DOHH2 (cell line): ENCODE measurements at regions not wholly inside any gene's neighbourhood (a gene's known extent, or its start where the extent isn't known, plus 50 kb on each side); places are given as distances from the start of the nearest gene placed in this dataset.
"Not testable (repeated sequence)": the region's sequence is repeated elsewhere in the genome, so short reads cannot be mapped to it uniquely, and the experiment has no call there.

Experiments used
- CTCF ChIP-seq: fragments of 200-600 bp; sonication (generic); IDR thresholded peaks from one replicate; pipeline ENCODE4 v1.5.1; 2014; ENCODE audit warnings: antibody characterized with exemption, mild to moderate bottlenecking, low read depth, low read length; ENCODE audit not compliant: poor library complexity, severe bottlenecking
- EZH2phosphoT487 ChIP-seq: fragments of 200-600 bp; sonication (generic); IDR thresholded peaks from 2 replicates; pipeline ENCODE4 v1.6.1; 2017; ENCODE audit warnings: borderline replicate concordance, mild to moderate bottlenecking, antibody characterized with exemption, low read length, moderate library complexity, mixed read lengths

GRCh38 chr5:34193297-34193696 is 150.3 kb upstream of the C1QTNF3 start:
- not testable (repeated sequence) for TF ChIP-seq CTCF, EZH2phosphoT487
